ENCODE measurements at regions not wholly inside any gene's neighbourhood (a gene's known extent, or its start where the extent isn't known, plus 50 kb on each side); places are given as distances from the start of the nearest gene placed in this dataset.

GRCh38 chr17:79539944-79540705, 70.7 kb downstream of the RBFOX3 start:
- no peak for DNase-seq

GRCh38 chr17:79538291-79538690, 72.6 kb downstream of the RBFOX3 start:
- DNase-seq, result no peak

- no peak for DNase-seq
Measured at GRCh38 chr17:79537686-79538085, 73.2 kb downstream of the RBFOX3 start.

- DNase-seq, result no peak
Measured at GRCh38 chr17:79537061-79537460, 73.8 kb downstream of the RBFOX3 start.

GRCh38 chr17:79536212-79536840, 74.5 kb downstream of the RBFOX3 start:
- no peak for DNase-seq

DNA sequence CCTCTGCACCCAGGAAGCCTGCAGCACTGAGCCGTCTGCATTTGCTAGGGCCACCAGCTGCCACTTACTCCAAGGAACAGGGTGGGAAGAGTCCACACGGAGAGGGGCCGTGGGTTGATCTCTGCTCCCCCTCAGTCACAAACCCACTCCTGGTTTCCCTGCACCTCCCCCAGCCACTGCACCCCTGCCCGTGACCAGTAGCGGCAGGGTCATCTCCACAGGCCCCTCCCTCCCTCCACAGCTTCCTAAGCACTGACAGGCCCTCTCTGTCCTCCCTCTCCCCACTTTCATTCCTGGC, 75.2 kb downstream of the RBFOX3 start:
- no peak for DNase-seq

GRCh38 chr17:79534851-79535727, 75.8 kb downstream of the RBFOX3 start:
- no peak for DNase-seq

- no peak for DNase-seq
Measured at GRCh38 chr17:79534111-79534510, 76.7 kb downstream of the RBFOX3 start.

DNA sequence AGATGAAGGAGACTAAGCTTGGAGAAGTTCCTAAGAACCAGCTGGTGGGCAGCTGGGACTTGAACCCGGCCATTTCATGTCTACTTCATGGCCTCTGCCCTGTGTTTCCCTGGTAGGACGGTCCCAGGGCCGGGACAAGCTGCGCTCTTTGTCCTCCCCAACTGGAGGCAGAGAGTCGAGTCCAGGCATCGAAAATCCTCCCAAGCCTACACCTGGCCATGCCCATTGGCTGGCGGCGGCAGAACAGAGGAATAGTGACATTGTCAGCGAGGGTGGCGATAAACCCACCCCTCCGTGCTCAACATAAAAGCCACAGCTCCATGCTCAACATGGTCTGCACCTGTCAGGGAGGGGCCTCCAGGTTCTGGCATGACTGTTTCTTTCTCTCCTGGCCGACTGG, 77.7 kb downstream of the RBFOX3 start:
- no peak for DNase-seq

GRCh38 chr17:79532107-79532790, 78.6 kb downstream of the RBFOX3 start:
- DNase-seq, result no peak

GRCh38 chr17:79531191-79532095, 79.4 kb downstream of the RBFOX3 start:
- DNase-seq, result no peak

GRCh38 chr17:79530361-79531105, 80.3 kb downstream of the RBFOX3 start:
- DNase-seq, result no peak

- DNase-seq, result no peak
Measured at GRCh38 chr17:79529661-79530081, 81.2 kb downstream of the RBFOX3 start.

GRCh38 chr17:79528592-79529125, 82.2 kb downstream of the RBFOX3 start:
- DNase-seq, result no peak

DNA sequence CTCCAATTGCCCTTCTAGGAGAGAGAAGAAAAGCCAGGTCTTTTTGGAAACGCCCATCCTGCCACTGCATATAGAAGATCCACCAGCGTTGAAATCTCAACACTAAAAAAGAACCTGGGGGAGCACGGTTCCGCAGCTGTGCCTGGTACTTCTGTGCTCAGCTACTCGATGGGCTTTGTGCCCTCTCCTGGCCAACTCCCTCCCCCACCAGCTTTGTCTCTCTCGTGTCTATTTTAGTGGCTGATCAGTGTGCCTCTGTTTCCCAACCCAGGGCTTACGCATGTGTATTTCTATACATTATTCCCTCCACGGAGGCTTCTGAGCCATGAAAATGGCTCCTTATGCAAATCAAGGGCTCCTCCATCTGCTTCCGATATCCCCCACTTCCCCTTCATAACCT, 83.5 kb downstream of the RBFOX3 start:
- no peak for DNase-seq

DNA sequence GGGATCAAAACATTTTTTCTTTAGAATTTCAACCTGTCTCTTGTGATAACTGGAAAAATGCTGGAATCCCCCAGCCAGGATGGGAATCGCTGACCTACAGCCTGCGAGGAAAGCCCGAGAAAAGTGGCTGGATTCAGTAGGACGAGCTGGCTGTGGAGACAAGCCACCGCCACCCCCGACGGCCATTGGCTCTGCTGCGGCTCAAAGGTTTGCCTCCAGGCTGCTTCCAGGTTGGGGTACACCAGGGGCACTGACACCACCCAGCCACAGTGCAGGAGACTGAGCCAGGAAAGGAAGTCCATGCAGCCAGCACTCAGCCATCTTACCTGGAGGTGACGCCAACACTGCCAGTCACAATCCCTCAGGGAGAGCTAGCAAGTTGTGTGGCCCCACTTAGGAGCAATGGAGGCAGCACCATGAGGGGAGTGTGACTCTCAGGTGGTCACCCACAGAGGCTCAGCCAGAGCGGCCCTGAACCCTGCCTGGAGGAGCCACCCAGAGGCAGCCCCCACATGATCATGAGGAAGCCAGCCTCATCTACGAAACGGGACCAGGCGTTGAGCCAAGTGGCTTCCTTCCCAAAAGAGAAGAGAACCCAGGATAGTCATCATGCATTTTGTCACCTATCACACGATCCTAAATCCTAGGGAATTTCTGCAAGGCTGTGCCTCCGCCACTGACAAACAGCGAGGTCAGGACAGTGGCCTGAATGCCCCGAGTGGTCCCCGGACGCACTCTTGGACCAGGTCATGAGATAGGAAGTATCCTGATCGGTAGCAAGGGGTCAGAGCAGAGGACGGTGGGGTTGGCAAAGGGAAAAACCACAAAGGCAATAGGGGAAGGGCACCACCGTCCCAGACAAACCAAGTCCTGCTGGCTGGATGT, 84.8 kb downstream of the RBFOX3 start:
- DNase-seq, result no peak

GRCh38 chr17:79524213-79525187, 86.4 kb downstream of the RBFOX3 start:
- no peak for DNase-seq

GRCh38 chr17:79522414-79522813, 88.4 kb downstream of the RBFOX3 start:
- no peak for DNase-seq
